ENCODE measurements at regions not wholly inside any gene's neighbourhood (a gene's known extent, or its start where the extent isn't known, plus 50 kb on each side); places are given as distances from the start of the nearest gene placed in this dataset.

- H3K27me3 Mint-ChIP-seq (ENCODE audit: low read depth), result no peaks in the 10 kb centered on the region
- DNase-seq (ENCODE audit: low read depth, low spot score), result no peak
- H3K36me3 Mint-ChIP-seq (ENCODE audit: low read depth), result no peaks in the 10 kb centered on the region
- no peak for TF ChIP-seq CTCF (conservative IDR thresholded peaks at IDR 0.05)
- no peak overlapping the region for H3K4me3 Mint-ChIP-seq
- H3K4me1 Mint-ChIP-seq, result no peaks in the 10 kb centered on the region
- H3K27ac Mint-ChIP-seq (ENCODE audit: unreplicated experiment), result no peak overlapping the region
- H3K9me3 Mint-ChIP-seq, result peaks cover 2% of the 10 kb centered on the region
Measured at GRCh38 chr4:170662250-170662649, 572.5 kb upstream of the AADAT start.

GRCh38 chr4:170657761-170658160 lies 568.0 kb upstream of the AADAT start:
- Mint-ChIP-seq H3K9me3 (no peaks in the 10 kb centered on the region), H3K27me3 (ENCODE audit: low read depth) (no peaks in the 10 kb centered on the region), H3K36me3 (ENCODE audit: low read depth) (no peaks in the 10 kb centered on the region), H3K4me1 (no peaks in the 10 kb centered on the region), H3K27ac (ENCODE audit: unreplicated experiment) (no peak overlapping the region), H3K4me3 (no peak overlapping the region)
- no peak for TF ChIP-seq CTCF (conservative IDR thresholded peaks at IDR 0.05)
- no peak for DNase-seq (ENCODE audit: low read depth, low spot score)

- H3K4me3 Mint-ChIP-seq, result no peak overlapping the region
Measured at GRCh38 chr4:170656506-170656905, 566.8 kb upstream of the AADAT start.

GRCh38 chr4:170652571-170652970 lies 562.8 kb upstream of the AADAT start:
- H3K9me3 Mint-ChIP-seq, result no peaks in the 10 kb centered on the region
- DNase-seq (ENCODE audit: low read depth, low spot score), result no peak
- H3K4me1 Mint-ChIP-seq, result no peaks in the 10 kb centered on the region
- no peaks in the 10 kb centered on the region for H3K27me3 Mint-ChIP-seq (ENCODE audit: low read depth)
- no peak overlapping the region for H3K4me3 Mint-ChIP-seq
- no peaks in the 10 kb centered on the region for H3K36me3 Mint-ChIP-seq (ENCODE audit: low read depth)
- H3K27ac Mint-ChIP-seq (ENCODE audit: unreplicated experiment), result no peak overlapping the region
- TF ChIP-seq CTCF (conservative IDR thresholded peaks at IDR 0.05), result no peak

More at GRCh38 chr4:170656506-170656905, 566.8 kb upstream of the AADAT start:
- Mint-ChIP-seq H3K27me3 (ENCODE audit: low read depth) (no peaks in the 10 kb centered on the region), H3K27ac (ENCODE audit: unreplicated experiment) (no peak overlapping the region), H3K36me3 (ENCODE audit: low read depth) (no peaks in the 10 kb centered on the region), H3K9me3 (no peaks in the 10 kb centered on the region), H3K4me1 (no peaks in the 10 kb centered on the region)
- DNase-seq (ENCODE audit: low read depth, low spot score), result no peak
- no peak for TF ChIP-seq CTCF (conservative IDR thresholded peaks at IDR 0.05)

- H3K27me3 Mint-ChIP-seq (ENCODE audit: low read depth), result no peaks in the 10 kb centered on the region
- no peaks in the 10 kb centered on the region for H3K36me3 Mint-ChIP-seq (ENCODE audit: low read depth)
- DNase-seq (ENCODE audit: low read depth, low spot score), result no peak
- H3K27ac Mint-ChIP-seq (ENCODE audit: unreplicated experiment), result no peak overlapping the region
- no peak overlapping the region for H3K4me3 Mint-ChIP-seq
- H3K4me1 Mint-ChIP-seq, result no peaks in the 10 kb centered on the region
- H3K9me3 Mint-ChIP-seq, result no peaks in the 10 kb centered on the region
- no peak for TF ChIP-seq CTCF (conservative IDR thresholded peaks at IDR 0.05)
Measured at GRCh38 chr4:170651786-170652185, 562.0 kb upstream of the AADAT start.

- H3K27me3 Mint-ChIP-seq (ENCODE audit: low read depth), result no peaks in the 10 kb centered on the region
- no peak overlapping the region for H3K27ac Mint-ChIP-seq (ENCODE audit: unreplicated experiment)
- no peak for DNase-seq (ENCODE audit: low read depth, low spot score)
- no peaks in the 10 kb centered on the region for H3K4me1 Mint-ChIP-seq
- H3K9me3 Mint-ChIP-seq, result peaks cover 18% of the 10 kb centered on the region
- no peaks in the 10 kb centered on the region for H3K36me3 Mint-ChIP-seq (ENCODE audit: low read depth)
- H3K4me3 Mint-ChIP-seq, result no peak overlapping the region
- TF ChIP-seq CTCF (conservative IDR thresholded peaks at IDR 0.05), result no peak
Measured at GRCh38 chr4:170627418-170627817, 537.7 kb upstream of the AADAT start.
